Liver (tissue), 3 donors: ENCODE measurements at regions not wholly inside any gene's neighbourhood (a gene's known extent, or its start where the extent isn't known, plus 50 kb on each side); places are given as distances from the start of the nearest gene placed in this dataset.

Source experiments
- ATF3 ChIP-seq: IDR thresholded peaks from 2 replicates; pipeline ENCODE4 v1.6.1; 2016; ENCODE audit warnings: antibody characterized with exemption
- CTCF ChIP-seq: fragments of 150-350 bp; IDR thresholded peaks from 2 replicates; pipeline ENCODE4 v1.5.1; 2017; ENCODE audit warnings: improper control_type of control experiment, low read depth, low read length; ENCODE audit not compliant: missing input control
- EGR1 ChIP-seq, 2 donors: IDR thresholded peaks; 2 replicates each; pipeline ENCODE4 v1.6.1; 2016 to 2018; ENCODE audit warnings: antibody characterized with exemption in 2 of 2, low read depth in 2 of 2
- FOXA1 ChIP-seq: IDR thresholded peaks from 2 replicates; pipeline ENCODE4 v1.6.1; 2016; ENCODE audit warnings: antibody characterized with exemption
- GABPA ChIP-seq, 2 donors: IDR thresholded peaks in 1 of 2; conservative IDR thresholded peaks in 1 of 2; 2 replicates each; pipeline ENCODE4 v1.6.1; 2016; ENCODE audit warnings: antibody characterized with exemption in 2 of 2, mild to moderate bottlenecking in 1 of 2, moderate library complexity in 1 of 2
- HNF4G ChIP-seq: IDR thresholded peaks from 2 replicates; pipeline ENCODE4 v1.6.1; 2016; ENCODE audit warnings: antibody characterized with exemption
- JUND ChIP-seq, 2 donors: IDR thresholded peaks; 2 replicates each; pipeline ENCODE4 v1.6.1; 2016; ENCODE audit warnings: antibody characterized with exemption in 2 of 2
- MAX ChIP-seq: IDR thresholded peaks from 2 replicates; pipeline ENCODE4 v1.6.1; 2016; ENCODE audit warnings: antibody characterized with exemption
- RAD21 ChIP-seq, 2 donors: IDR thresholded peaks; 2 replicates each; pipeline ENCODE4 v1.6.1; 2016; ENCODE audit warnings: antibody characterized with exemption in 2 of 2, mild to moderate bottlenecking in 2 of 2
- REST ChIP-seq: IDR thresholded peaks from 2 replicates; pipeline ENCODE4 v1.6.1; 2016; ENCODE audit warnings: antibody characterized with exemption, mild to moderate bottlenecking
- YY1 ChIP-seq: IDR thresholded peaks from 2 replicates; pipeline ENCODE4 v1.6.1; 2016; ENCODE audit warnings: antibody characterized with exemption, mild to moderate bottlenecking
- ZBTB33 ChIP-seq: IDR thresholded peaks from 2 replicates; pipeline ENCODE4 v1.6.1; 2016; ENCODE audit warnings: antibody characterized with exemption
- donor health status: healthy.
- donor health status: healthy.

- no peak for TF ChIP-seq CTCF
- TF ChIP-seq MAX = no peak
- no peak for TF ChIP-seq ATF3
- no peak for TF ChIP-seq GABPA (IDR thresholded peaks at IDR 0.05 in 1 of 2, conservative IDR thresholded peaks at IDR 0.05 in 1 of 2)
- no peak for TF ChIP-seq YY1
- no peak for TF ChIP-seq REST
- no peak for TF ChIP-seq HNF4G
- TF ChIP-seq ZBTB33 = no peak
- TF ChIP-seq FOXA1 = no peak
- no peak for TF ChIP-seq EGR1 (IDR thresholded peaks at IDR 0.05; ENCODE audit: low read depth in 2 of 2)
- no peak for TF ChIP-seq JUND (IDR thresholded peaks at IDR 0.05)
- no peak for TF ChIP-seq RAD21 (IDR thresholded peaks at IDR 0.05)
Observed at GRCh38 chr1:221871056-221871455, 129.2 kb upstream of the DUSP10 start.
